IgD-negative memory B cell (primary cell): ENCODE measurements at regions not wholly inside any gene's neighbourhood (a gene's known extent, or its start where the extent isn't known, plus 50 kb on each side); places are given as distances from the start of the nearest gene placed in this dataset.
A peak's percentile ranks its signal among the peaks of the same experiment; 100 is the strongest.

ENCODE experiments used
- H3K27ac Mint-ChIP-seq, 3 donors: one replicate each; pipeline ENCODE4 v1.8.0; 2020 to 2022; ENCODE audit warnings: mild to moderate bottlenecking in 3 of 3, mixed read lengths in 3 of 3, moderate library complexity in 1 of 3
- H3K27me3 Mint-ChIP-seq: one replicate; pipeline ENCODE4 v1.8.0; 2021; ENCODE audit warnings: mixed read lengths
- H3K36me3 Mint-ChIP-seq: one replicate; pipeline ENCODE4 v1.8.0; 2020; ENCODE audit warnings: mild to moderate bottlenecking, mixed read lengths
- H3K4me1 Mint-ChIP-seq, 3 donors: one replicate each; pipeline ENCODE4 v1.8.0; 2020 to 2022; ENCODE audit warnings: mixed read lengths in 3 of 3, mild to moderate bottlenecking in 1 of 3
- H3K4me3 Mint-ChIP-seq, 4 donors: one replicate each; pipeline ENCODE4 v1.8.0; 2020 to 2022; ENCODE audit warnings: mild to moderate bottlenecking in 4 of 4, mixed read lengths in 4 of 4, moderate library complexity in 3 of 4
- H3K9me3 Mint-ChIP-seq, 3 donors: one replicate each; pipeline ENCODE4 v1.8.0; 2020 to 2021; ENCODE audit warnings: mixed read lengths in 3 of 3, mild to moderate bottlenecking in 1 of 3

GRCh38 chr3:127476936-127477335 is 113.6 kb downstream of the TPRA1 start:
- Mint-ChIP-seq H3K27me3 (peaks cover 6% of the 10 kb centered on the region), H3K4me1 (no peaks in the 10 kb centered on the region), H3K9me3 (peaks cover 0 to 4% (median 0%) of the 10 kb centered on the region in 3 donors), H3K4me3 (no peak overlapping the region), H3K36me3 (no peaks in the 10 kb centered on the region), H3K27ac (no peak overlapping the region)

- H3K9me3 Mint-ChIP-seq, result peaks cover 0 to 4% (median 0%) of the 10 kb centered on the region in 3 donors
- no peak overlapping the region for H3K27ac Mint-ChIP-seq
- no peak overlapping the region for H3K4me3 Mint-ChIP-seq
- H3K4me1 Mint-ChIP-seq, result no peaks in the 10 kb centered on the region
- no peaks in the 10 kb centered on the region for H3K36me3 Mint-ChIP-seq
- peaks cover 4% of the 10 kb centered on the region for H3K27me3 Mint-ChIP-seq
These were observed 114.4 kb downstream of the TPRA1 start for GRCh38 chr3:127475975-127476705.

- no peak overlapping the region for H3K27ac Mint-ChIP-seq
- H3K4me3 Mint-ChIP-seq, result no peak overlapping the region
- no peaks in the 10 kb centered on the region for H3K4me1 Mint-ChIP-seq
- peaks cover 0 to 4% (median 0%) of the 10 kb centered on the region in 3 donors for H3K9me3 Mint-ChIP-seq
- H3K27me3 Mint-ChIP-seq, result peaks cover 4% of the 10 kb centered on the region
- H3K36me3 Mint-ChIP-seq, result no peaks in the 10 kb centered on the region
These were observed 115.1 kb downstream of the TPRA1 start for GRCh38 chr3:127475391-127475790.

- Mint-ChIP-seq H3K27ac (peak overlapping the region in 1 of 3 donors; percentile 31), H3K4me3 (no peak overlapping the region), H3K9me3 (peaks cover under 1 to 4% (median 2%) of the 10 kb centered on the region in 3 donors), H3K4me1 (no peaks in the 10 kb centered on the region), H3K27me3 (peaks cover 4% of the 10 kb centered on the region), H3K36me3 (no peaks in the 10 kb centered on the region)
These were observed 117.1 kb downstream of the TPRA1 start for GRCh38 chr3:127473244-127474024.

GRCh38 chr3:127472506-127472905 is 118.0 kb downstream of the TPRA1 start:
- H3K36me3 Mint-ChIP-seq, result no peaks in the 10 kb centered on the region
- H3K4me1 Mint-ChIP-seq, result no peaks in the 10 kb centered on the region
- peaks cover 5% of the 10 kb centered on the region for H3K27me3 Mint-ChIP-seq
- peaks cover 4 to 7% (median 5%) of the 10 kb centered on the region in 3 donors for H3K9me3 Mint-ChIP-seq
- no peak overlapping the region for H3K27ac Mint-ChIP-seq
- H3K4me3 Mint-ChIP-seq, result peak overlapping the region in 1 of 4 donors; percentile 77

- Mint-ChIP-seq H3K36me3 (no peaks in the 10 kb centered on the region), H3K27ac (no peak overlapping the region), H3K9me3 (peaks cover 2 to 7% (median 5%) of the 10 kb centered on the region in 3 donors), H3K27me3 (peaks cover 5% of the 10 kb centered on the region), H3K4me1 (no peaks in the 10 kb centered on the region), H3K4me3 (no peak overlapping the region)
These were observed 119.4 kb downstream of the TPRA1 start for GRCh38 chr3:127471142-127471541.

GRCh38 chr3:127469760-127470159 is 120.8 kb downstream of the TPRA1 start:
- no peak overlapping the region for H3K27ac Mint-ChIP-seq
- H3K4me1 Mint-ChIP-seq, result no peaks in the 10 kb centered on the region
- no peak overlapping the region for H3K4me3 Mint-ChIP-seq
- H3K27me3 Mint-ChIP-seq, result peaks cover 5% of the 10 kb centered on the region
- H3K9me3 Mint-ChIP-seq, result peaks cover 2 to 7% (median 5%) of the 10 kb centered on the region in 3 donors
- H3K36me3 Mint-ChIP-seq, result no peaks in the 10 kb centered on the region

- Mint-ChIP-seq H3K27ac (no peak overlapping the region), H3K4me1 (no peaks in the 10 kb centered on the region), H3K27me3 (peaks cover 6% of the 10 kb centered on the region), H3K9me3 (peaks cover 3 to 7% (median 5%) of the 10 kb centered on the region in 3 donors), H3K36me3 (no peaks in the 10 kb centered on the region), H3K4me3 (no peak overlapping the region)
These were observed 123.1 kb downstream of the TPRA1 start for GRCh38 chr3:127467391-127467790.

- Mint-ChIP-seq H3K9me3 (peaks cover 5 to 7% (median 7%) of the 10 kb centered on the region in 3 donors), H3K27me3 (peaks cover 14% of the 10 kb centered on the region), H3K4me1 (no peaks in the 10 kb centered on the region), H3K36me3 (no peaks in the 10 kb centered on the region), H3K4me3 (no peak overlapping the region), H3K27ac (no peak overlapping the region)
These were observed 125.9 kb downstream of the TPRA1 start for GRCh38 chr3:127464642-127465041.

- H3K27me3 Mint-ChIP-seq, result peaks cover 32% of the 10 kb centered on the region
- H3K9me3 Mint-ChIP-seq, result peaks cover 0 to 7% (median 0%) of the 10 kb centered on the region in 3 donors
- no peak overlapping the region for H3K4me3 Mint-ChIP-seq
- H3K27ac Mint-ChIP-seq, result no peak overlapping the region
- no peaks in the 10 kb centered on the region for H3K36me3 Mint-ChIP-seq
- H3K4me1 Mint-ChIP-seq, result no peaks in the 10 kb centered on the region
These were observed 128.3 kb downstream of the TPRA1 start for GRCh38 chr3:127462111-127462655.

- Mint-ChIP-seq H3K36me3 (no peaks in the 10 kb centered on the region), H3K27ac (no peak overlapping the region)
These were observed 129.1 kb downstream of the TPRA1 start for GRCh38 chr3:127461286-127461910.

GRCh38 chr3:127459891-127460290 is 130.6 kb downstream of the TPRA1 start:
- H3K9me3 Mint-ChIP-seq, result peaks cover 0 to 7% (median 0%) of the 10 kb centered on the region in 3 donors
- peaks cover 0 to 9% (median 0%) of the 10 kb centered on the region in 3 donors for H3K4me1 Mint-ChIP-seq
- H3K36me3 Mint-ChIP-seq, result no peaks in the 10 kb centered on the region
- H3K4me3 Mint-ChIP-seq, result no peak overlapping the region
- H3K27ac Mint-ChIP-seq, result no peak overlapping the region
- peaks cover 45% of the 10 kb centered on the region for H3K27me3 Mint-ChIP-seq

More at GRCh38 chr3:127461286-127461910, 129.1 kb downstream of the TPRA1 start:
- Mint-ChIP-seq H3K27me3 (peaks cover 35% of the 10 kb centered on the region), H3K9me3 (peaks cover 0 to 7% (median 0%) of the 10 kb centered on the region in 3 donors), H3K4me3 (no peak overlapping the region), H3K4me1 (no peaks in the 10 kb centered on the region)

- H3K27me3 Mint-ChIP-seq, result peaks cover 51% of the 10 kb centered on the region
- H3K27ac Mint-ChIP-seq, result peak overlapping the region in 1 of 3 donors; percentile 31
- H3K4me1 Mint-ChIP-seq, result peaks cover 0 to 9% (median 0%) of the 10 kb centered on the region in 3 donors
- no peaks in the 10 kb centered on the region for H3K36me3 Mint-ChIP-seq
- peaks cover 0 to 5% (median 0%) of the 10 kb centered on the region in 3 donors for H3K9me3 Mint-ChIP-seq
- H3K4me3 Mint-ChIP-seq, result no peak overlapping the region
These were observed 131.6 kb downstream of the TPRA1 start for GRCh38 chr3:127458696-127459604.

- Mint-ChIP-seq H3K4me3 (peak overlapping the region in 1 of 4 donors; percentile 39), H3K4me1 (peaks cover 0 to 9% (median 0%) of the 10 kb centered on the region in 3 donors), H3K27me3 (peaks cover 55% of the 10 kb centered on the region), H3K27ac (no peak overlapping the region), H3K36me3 (no peaks in the 10 kb centered on the region), H3K9me3 (peaks cover 0 to 5% (median 0%) of the 10 kb centered on the region in 3 donors)
These were observed 132.9 kb downstream of the TPRA1 start for GRCh38 chr3:127457546-127458145.
